HepG2 (cell line): ENCODE measurements at regions not wholly inside any gene's neighbourhood (a gene's known extent, or its start where the extent isn't known, plus 50 kb on each side); places are given as distances from the start of the nearest gene placed in this dataset.

Source experiments
- ATAC-seq: fragments of 200-7000 bp; cut with Tn5 transposase; 3 replicates; pipeline ENCODE4 v1.9.1; 2020; ENCODE audit warnings: mild to moderate bottlenecking, moderate library complexity
- BruUV-seq: library from RNA; stranded (reverse); fragments of 400-500 nt; replicated peaks from 2 replicates; lab custom pipeline; 2021; lab: Mats Ljungman, UMichigan
- CTCF ChIA-PET: fragments of 300-600 bp; formaldehyde crosslinking; extraction: SDS; loops from one replicate; lab custom pipeline; 2021; ENCODE audit warnings: low total read pairs, inconsistent platforms, low intra/inter-chr PET ratio; lab: Yijun Ruan, JAX
- POLR2A ChIA-PET: fragments of 350-600 bp; sonication (Branson Sonifier 250); formaldehyde crosslinking; loops from one replicate; lab custom pipeline; 2020; ENCODE audit warnings: antibody characterized with exemption, inconsistent platforms; lab: Yijun Ruan, JAX
- DNase-seq: peaks from one replicate; pipeline ENCODE4 v3.0.0-alpha.2; 2015; ENCODE audit warnings: low spot score
- FAIRE-seq: peaks from 3 replicates; lab custom pipeline; 2011; peaks lifted over from hg19 to GRCh38; lab: Jason Lieb, UNC
- H2AFZ ChIP-seq: one replicate; pipeline ENCODE4 v1.6.1; 2011; ENCODE audit warnings: low read length, inconsistent platforms
- H3K27ac ChIP-seq: fragments of 300-600 bp; 3 replicates; pipeline ENCODE4 v1.8.0; 2011; ENCODE audit warnings: mixed run types, mild to moderate bottlenecking, mixed read lengths, low read length, inconsistent platforms; ENCODE audit not compliant: insufficient read depth; ENCODE audit errors: extremely low read length
- H3K27me3 ChIP-seq, 2 experiments: fragments of 200-600 bp in 1 of 2; 2 replicates in 1 of 2; 3 replicates in 1 of 2; pipeline versions ENCODE4 v1.6.0 to v1.8.0; 2011; ENCODE audit warnings: low read length in 2 of 2, mild to moderate bottlenecking in 2 of 2, moderate library complexity in 2 of 2, inconsistent platforms in 1 of 2; ENCODE audit not compliant: insufficient read depth in 2 of 2, control insufficient read depth in 1 of 2
- H3K36me3 ChIP-seq, 2 experiments: fragments of 200-600 bp in 1 of 2; replicated peaks in 1 of 2; 2 replicates in 1 of 2; 3 replicates in 1 of 2; pipeline versions ENCODE4 v1.5.1 to v1.8.0; 2011; ENCODE audit warnings: low read length in 2 of 2, inconsistent platforms in 1 of 2; ENCODE audit not compliant: insufficient read depth in 2 of 2, control insufficient read depth in 1 of 2
- H3K4me1 ChIP-seq: 2 replicates; pipeline ENCODE4 v1.5.1; 2012; ENCODE audit warnings: low read length, inconsistent platforms; ENCODE audit not compliant: insufficient read depth
- H3K4me2 ChIP-seq: 2 replicates; pipeline ENCODE4 v1.6.0; 2011; ENCODE audit warnings: low read depth, low read length, inconsistent platforms
- H3K4me3 ChIP-seq, 3 experiments: fragments of 200-600 bp in 1 of 3; sonication (generic), shearing (Covaris generic) in 1 of 3; replicated peaks in 1 of 3; 2 replicates each; pipeline ENCODE4 v1.5.1; 2011 to 2016; ENCODE audit warnings: low read length in 3 of 3, inconsistent platforms in 2 of 3, low read depth in 2 of 3, mild to moderate bottlenecking in 2 of 3, control low read depth in 1 of 3, mixed read lengths in 1 of 3; ENCODE audit not compliant: insufficient read depth in 1 of 3
- H3K79me2 ChIP-seq: one replicate; pipeline ENCODE4 v1.6.1; 2011; ENCODE audit warnings: low read length, inconsistent platforms; ENCODE audit not compliant: insufficient read depth
- H3K9ac ChIP-seq: 2 replicates; pipeline ENCODE4 v1.6.0; 2011; ENCODE audit warnings: mild to moderate bottlenecking, low read depth, low read length, inconsistent platforms; ENCODE audit not compliant: insufficient read depth
- H3K9me3 ChIP-seq: 2 replicates; pipeline ENCODE4 v1.5.1; 2012; ENCODE audit warnings: mild to moderate bottlenecking, low read length
- H4K20me1 ChIP-seq: 2 replicates; pipeline ENCODE4 v1.6.0; 2011; ENCODE audit warnings: inconsistent platforms, mild to moderate bottlenecking, low read length, moderate library complexity; ENCODE audit not compliant: insufficient read depth
- GTF3A ChIP-seq: sonication (generic); formaldehyde crosslinking; conservative IDR thresholded peaks from 2 replicates; pipeline ENCODE4 v1.4.0; 2020; ENCODE audit warnings: mild to moderate bottlenecking, missing genetic modification reagents
- GZF1 ChIP-seq: sonication (generic); formaldehyde crosslinking; IDR thresholded peaks from 2 replicates; pipeline ENCODE4 v1.5.1; 2020; ENCODE audit warnings: mild to moderate bottlenecking, missing genetic modification reagents
- HCFC1 ChIP-seq: fragments of 150-350 bp; IDR thresholded peaks from 2 replicates; pipeline ENCODE4 v1.6.1; 2014; ENCODE audit warnings: low read depth, low read length
- HNRNPH1 ChIP-seq: fragments of 200-400 bp; formaldehyde crosslinking; optimal IDR thresholded peaks from 2 replicates; pipeline ENCODE3; 2017; ENCODE audit warnings: mild to moderate bottlenecking, low read depth, low read length
- HNRNPL ChIP-seq: fragments of 200-400 bp; formaldehyde crosslinking; IDR thresholded peaks from 2 replicates; pipeline ENCODE4 v1.6.1; 2017; ENCODE audit warnings: mild to moderate bottlenecking, low read depth, low read length
- MAFF ChIP-seq: IDR thresholded peaks from 2 replicates; pipeline ENCODE4 v1.6.1; 2011; ENCODE audit warnings: low read depth, low read length, improper control_type of control experiment
- MAFK ChIP-seq, 2 experiments: IDR thresholded peaks in 1 of 2; conservative IDR thresholded peaks in 1 of 2; 2 replicates each; pipeline ENCODE4 v1.6.1; 2011; ENCODE audit warnings: improper control_type of control experiment in 2 of 2, low read length in 2 of 2
- ZBED4 ChIP-seq: sonication (generic); formaldehyde crosslinking; IDR thresholded peaks from 2 replicates; pipeline ENCODE4 v1.4.0; 2020; ENCODE audit warnings: missing genetic modification reagents, borderline replicate concordance
- ZNF44 ChIP-seq: sonication (generic); formaldehyde crosslinking; IDR thresholded peaks from 2 replicates; pipeline ENCODE4 v1.5.1; 2020; ENCODE audit warnings: mild to moderate bottlenecking, missing genetic modification reagents
- WGBS: methylation state at CpG from one replicate; pipeline ENCODE4 v1.1.6; 2017; ENCODE audit warnings: low lambda C conversion rate; 5-methylcytosine and 5-hydroxymethylcytosine counted together
- in situ Hi-C: cut with HindIII; loops from 2 replicates; pipeline ENCODE4 v1.10.0; 2017; ENCODE audit warnings: low pct_unique_long_range_greater_than_20kb; ENCODE audit not compliant: extremely low pct_ligation_motif_present
- intact Hi-C: fragments of 100-400 bp; cut with micrococcal nuclease; formaldehyde crosslinking; loops from one replicate; pipeline ENCODE4 v1.10.0; 2022; ENCODE audit not compliant: unreplicated experiment

- H3K9ac ChIP-seq = no peak overlapping the region
Observed at GRCh38 chr7:65287023-65287422, 86.6 kb upstream of the ZNF92 start.

GRCh38 chr7:65285906-65286864 lies 87.5 kb upstream of the ZNF92 start:
- intact Hi-C loops = no loop called here
- ChIA-PET POLR2A (no interaction called here), CTCF (no interaction called here)
- Histone ChIP-seq H2AFZ (peak overlapping the region; percentile 88), H3K4me3 (no peak overlapping the region), H3K9me3 (no peaks in the 10 kb centered on the region), H3K27me3 (no peaks in the 10 kb centered on the region), H3K27ac (no peak overlapping the region), H3K36me3 (no peaks in the 10 kb centered on the region), H3K79me2 (no peaks in the 10 kb centered on the region), H3K4me1 (0 out of 2 replicates have a peak, but pooled peaks cover 8% of the 10 kb centered on the region), H4K20me1 (no peaks in the 10 kb centered on the region), H3K4me2 (no peak overlapping the region), H3K9ac (no peak overlapping the region)
- DNase-seq (no peak), FAIRE-seq (no peak), ATAC-seq (no peak)
- no TSS peak for BruUV-seq
- no peak for TF ChIP-seq HNRNPH1
- TF ChIP-seq MAFK (conservative IDR thresholded peaks at IDR 0.05 in 1 of 2, IDR thresholded peaks at IDR 0.05 in 1 of 2; ENCODE audit: low read length in 2 of 2) = peak; percentile 94 to 97
- no peak for TF ChIP-seq ZBED4 (CRISPR knock-in tag)
- TF ChIP-seq HCFC1 = no peak
- TF ChIP-seq MAFF = peak; percentile 96
- WGBS = 87% methylated on average over 3 of the region's 3 CpGs
- in situ Hi-C loops = no loop called here

More at GRCh38 chr7:65287023-65287422, 86.6 kb upstream of the ZNF92 start:
- Histone ChIP-seq H3K79me2 (no peaks in the 10 kb centered on the region), H2AFZ (no peak overlapping the region), H3K27me3 (no peaks in the 10 kb centered on the region), H3K4me3 (no peak overlapping the region), H3K36me3 (no peaks in the 10 kb centered on the region), H3K4me1 (0 out of 2 replicates have a peak, but pooled peaks cover 8% of the 10 kb centered on the region), H4K20me1 (no peaks in the 10 kb centered on the region), H3K4me2 (no peak overlapping the region), H3K9me3 (no peaks in the 10 kb centered on the region), H3K27ac (no peak overlapping the region)
- intact Hi-C loops (no loop called here), in situ Hi-C loops (no loop called here)
- 82% methylated on average over 4 of the region's 4 CpGs for WGBS
- BruUV-seq = no TSS peak
- ATAC-seq = no peak
- DNase-seq = no peak
- POLR2A ChIA-PET = no interaction called here
- CTCF ChIA-PET = no interaction called here
- TF ChIP-seq GZF1 (CRISPR knock-in tag) = no peak
- no peak for TF ChIP-seq GTF3A (CRISPR knock-in tag)
- TF ChIP-seq HNRNPL = no peak
- TF ChIP-seq ZNF44 = no peak
- no peak for FAIRE-seq
